ENCODE measurements at regions not wholly inside any gene's neighbourhood (a gene's known extent, or its start where the extent isn't known, plus 50 kb on each side); places are given as distances from the start of the nearest gene placed in this dataset.

DNA sequence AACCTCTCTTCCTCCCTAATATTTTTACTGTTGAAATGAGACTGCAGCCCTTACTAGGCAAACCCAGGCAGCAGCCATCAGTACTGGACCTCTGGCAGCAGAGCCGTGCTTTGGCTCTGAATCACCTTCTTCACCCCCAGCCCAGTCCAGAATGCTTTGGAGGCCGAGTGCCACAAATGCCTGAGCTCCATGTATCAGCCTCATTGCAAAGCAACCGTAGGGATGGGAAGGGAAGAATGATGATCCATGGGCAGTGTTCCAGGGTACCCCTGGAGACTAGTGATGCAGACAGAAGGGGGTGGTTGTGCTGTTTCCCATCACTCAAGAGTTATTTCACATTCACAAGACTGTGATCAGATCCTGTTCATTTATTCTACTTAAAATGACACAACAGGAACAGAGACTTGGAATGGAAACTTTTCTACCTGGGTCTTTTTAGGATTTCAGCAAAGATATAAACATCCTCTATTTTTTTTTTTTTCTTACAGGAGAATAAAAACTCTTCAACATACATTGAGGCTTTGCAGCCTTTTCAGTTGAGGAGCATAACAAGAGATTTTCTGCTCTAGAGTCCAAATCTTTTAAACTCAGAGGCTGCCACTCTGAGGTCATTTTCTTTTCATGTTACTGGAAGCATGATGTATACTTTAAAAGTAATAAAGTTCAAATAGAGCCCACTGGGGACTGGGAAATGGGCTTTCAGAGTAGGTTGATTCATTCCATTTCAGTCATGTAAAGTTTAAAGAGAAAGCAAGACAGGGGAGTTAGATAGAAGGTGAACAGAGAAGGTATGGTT is 138.3 kb downstream of the KCNJ2 start:
- Histone ChIP-seq H3K4me3 (no peak overlapping the region), H3K27me3 (no peaks in the 10 kb centered on the region), H3K36me3 (no peaks in the 10 kb centered on the region), H3K27ac (no peak overlapping the region), H3K4me1 (no peaks in the 10 kb centered on the region), H3K9me3 (no peaks in the 10 kb centered on the region)
- no peak for DNase-seq
- TF ChIP-seq POLR2A (IDR thresholded peaks at IDR 0.05), result no peak
- TF ChIP-seq, protein P1, sequence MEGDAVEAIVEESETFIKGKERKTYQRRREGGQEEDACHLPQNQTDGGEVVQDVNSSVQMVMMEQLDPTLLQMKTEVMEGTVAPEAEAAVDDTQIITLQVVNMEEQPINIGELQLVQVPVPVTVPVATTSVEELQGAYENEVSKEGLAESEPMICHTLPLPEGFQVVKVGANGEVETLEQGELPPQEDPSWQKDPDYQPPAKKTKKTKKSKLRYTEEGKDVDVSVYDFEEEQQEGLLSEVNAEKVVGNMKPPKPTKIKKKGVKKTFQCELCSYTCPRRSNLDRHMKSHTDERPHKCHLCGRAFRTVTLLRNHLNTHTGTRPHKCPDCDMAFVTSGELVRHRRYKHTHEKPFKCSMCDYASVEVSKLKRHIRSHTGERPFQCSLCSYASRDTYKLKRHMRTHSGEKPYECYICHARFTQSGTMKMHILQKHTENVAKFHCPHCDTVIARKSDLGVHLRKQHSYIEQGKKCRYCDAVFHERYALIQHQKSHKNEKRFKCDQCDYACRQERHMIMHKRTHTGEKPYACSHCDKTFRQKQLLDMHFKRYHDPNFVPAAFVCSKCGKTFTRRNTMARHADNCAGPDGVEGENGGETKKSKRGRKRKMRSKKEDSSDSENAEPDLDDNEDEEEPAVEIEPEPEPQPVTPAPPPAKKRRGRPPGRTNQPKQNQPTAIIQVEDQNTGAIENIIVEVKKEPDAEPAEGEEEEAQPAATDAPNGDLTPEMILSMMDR (IDR thresholded peaks at IDR 0.05), result no peak

DNA sequence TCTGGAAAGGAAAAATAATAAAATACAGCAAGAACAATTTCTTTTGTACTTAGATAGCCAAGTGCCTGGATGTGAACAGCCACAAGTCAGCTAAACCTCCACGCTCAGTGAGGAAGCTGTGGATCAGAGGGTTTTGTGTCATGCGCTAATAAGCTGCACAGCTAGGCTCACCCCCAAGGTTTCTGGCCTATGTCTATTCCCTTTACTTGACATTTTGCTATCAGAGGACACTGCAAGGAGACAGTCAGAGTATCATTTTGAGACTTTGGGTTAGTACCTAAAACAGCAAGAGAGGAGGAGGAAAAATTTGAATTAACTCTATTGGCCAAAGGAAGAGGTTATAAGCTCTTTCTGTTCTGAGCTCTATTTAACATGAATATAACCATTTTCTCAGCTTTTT is 139.3 kb downstream of the KCNJ2 start:
- Histone ChIP-seq H3K9me3 (no peaks in the 10 kb centered on the region), H3K4me3 (no peak overlapping the region), H3K36me3 (no peaks in the 10 kb centered on the region), H3K27ac (no peak overlapping the region), H3K27me3 (no peaks in the 10 kb centered on the region), H3K4me1 (no peaks in the 10 kb centered on the region)
- TF ChIP-seq, protein P1 (IDR thresholded peaks at IDR 0.05), result no peak
- no peak for TF ChIP-seq POLR2A (IDR thresholded peaks at IDR 0.05)
- no peak for DNase-seq

DNA sequence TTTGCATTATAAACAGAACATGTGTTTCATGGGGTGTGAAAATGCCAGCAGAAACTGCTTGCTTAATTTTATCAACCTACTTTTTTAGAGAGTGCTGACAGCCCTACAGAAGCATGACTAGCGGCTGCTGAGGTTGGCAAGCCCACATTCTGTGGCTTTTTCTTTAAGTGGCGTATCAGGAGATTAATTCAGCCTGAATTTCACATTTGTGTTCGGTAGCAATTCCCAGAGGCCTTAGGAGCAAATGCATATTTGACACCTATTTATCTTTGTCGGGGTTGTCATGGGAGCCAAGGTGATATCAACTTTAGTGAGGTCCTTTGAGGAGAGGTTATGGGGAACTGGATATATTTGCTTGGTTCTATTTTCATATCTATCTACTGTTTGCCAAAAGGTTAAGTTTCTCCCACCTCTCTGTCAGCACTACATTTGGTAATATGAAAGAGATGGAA is 140.9 kb downstream of the KCNJ2 start:
- TF ChIP-seq, protein P1 (IDR thresholded peaks at IDR 0.05), result no peak
- no peak for TF ChIP-seq POLR2A (IDR thresholded peaks at IDR 0.05)
- Histone ChIP-seq H3K4me1 (no peaks in the 10 kb centered on the region), H3K9me3 (no peaks in the 10 kb centered on the region), H3K27me3 (no peaks in the 10 kb centered on the region), H3K36me3 (no peaks in the 10 kb centered on the region), H3K4me3 (no peak overlapping the region), H3K27ac (no peak overlapping the region)
- no peak for DNase-seq

DNA sequence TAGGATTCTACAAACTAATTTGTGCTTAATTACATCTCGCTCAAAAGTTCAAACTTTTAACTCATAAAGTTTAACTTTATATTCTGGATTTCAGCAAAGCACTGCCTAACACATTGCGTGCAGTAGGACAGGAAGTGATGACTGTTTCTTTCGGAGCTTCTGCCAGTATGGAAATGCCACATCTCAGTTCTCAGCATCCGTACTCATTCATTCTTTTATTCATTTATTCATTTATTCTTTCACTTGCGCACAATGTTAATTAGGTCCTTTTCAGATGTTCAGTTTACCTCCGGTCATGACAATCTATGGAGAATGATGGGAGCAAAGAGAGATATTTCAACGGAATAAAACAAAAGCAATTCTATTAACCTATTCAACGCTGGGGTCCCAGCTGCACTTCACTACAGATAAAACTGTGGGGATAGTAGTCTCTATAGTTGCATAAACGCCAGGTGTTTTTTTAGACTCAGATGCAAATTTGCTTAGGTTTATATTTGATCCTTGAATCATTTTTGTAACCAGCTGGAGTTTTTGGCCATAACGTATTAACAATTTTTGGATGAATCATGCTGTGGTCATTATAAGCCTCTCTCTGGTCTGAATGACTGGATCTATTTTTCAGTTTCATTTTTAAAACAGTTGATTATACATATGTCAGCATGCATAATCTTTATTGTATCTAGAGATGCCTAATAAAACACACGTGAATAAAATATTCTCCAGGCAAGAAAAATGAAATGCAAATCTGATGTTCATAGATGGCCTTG is 143.9 kb downstream of the KCNJ2 start:
- no peak for DNase-seq

DNA sequence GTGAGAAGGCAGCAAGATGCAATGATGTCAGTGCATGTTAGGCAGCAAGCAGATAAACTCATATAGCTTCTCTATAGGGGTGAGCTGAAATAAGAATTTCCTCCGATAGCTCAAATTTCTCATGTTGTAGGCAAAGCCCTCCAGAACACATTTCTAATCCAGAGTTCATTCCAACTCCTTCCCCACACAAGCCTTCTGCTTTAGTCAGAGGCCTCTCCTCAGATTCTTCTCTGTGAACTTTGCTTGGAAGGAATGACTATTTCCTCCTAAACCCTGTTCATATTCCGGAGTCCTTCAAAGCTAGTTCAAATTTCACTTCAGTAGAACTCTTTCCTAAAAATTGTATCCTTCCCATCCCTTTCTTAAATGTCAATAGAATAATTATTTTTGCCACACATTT is 144.8 kb downstream of the KCNJ2 start:
- Histone ChIP-seq H3K27ac (no peak overlapping the region), H3K9me3 (no peaks in the 10 kb centered on the region), H3K4me3 (no peak overlapping the region), H3K27me3 (no peaks in the 10 kb centered on the region), H3K4me1 (no peaks in the 10 kb centered on the region), H3K36me3 (no peaks in the 10 kb centered on the region)
- no peak for DNase-seq
- TF ChIP-seq POLR2A (IDR thresholded peaks at IDR 0.05), result no peak

More for the DNA sequence above, 143.9 kb downstream of the KCNJ2 start:
- Histone ChIP-seq H3K9me3 (no peaks in the 10 kb centered on the region), H3K27me3 (no peaks in the 10 kb centered on the region), H3K4me1 (no peaks in the 10 kb centered on the region), H3K36me3 (no peaks in the 10 kb centered on the region), H3K27ac (no peak overlapping the region), H3K4me3 (no peak overlapping the region)
- TF ChIP-seq POLR2A (IDR thresholded peaks at IDR 0.05), result no peak
- TF ChIP-seq, protein P1 (IDR thresholded peaks at IDR 0.05), result no peak

DNA sequence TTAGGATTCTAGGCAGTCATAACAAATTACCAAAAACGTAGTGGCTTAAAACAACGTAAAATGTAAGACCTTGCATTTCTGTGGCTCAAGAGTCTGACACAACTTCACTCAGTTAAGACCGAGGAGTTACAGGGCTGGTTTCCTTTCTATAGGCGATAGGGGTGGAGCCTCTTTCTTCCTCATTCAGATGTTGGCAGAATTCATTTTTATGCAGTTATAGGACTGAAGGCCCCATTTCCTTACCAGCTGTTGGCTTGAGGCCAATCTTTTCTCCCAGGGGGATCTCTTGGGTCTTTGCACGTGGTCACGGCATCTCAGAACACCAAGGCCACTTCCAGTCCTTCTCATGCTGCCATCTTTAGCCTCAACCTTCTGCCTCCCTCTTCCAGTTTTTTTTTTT is 145.2 kb downstream of the KCNJ2 start:
- TF ChIP-seq, protein P1 (IDR thresholded peaks at IDR 0.05), result no peak
- TF ChIP-seq POLR2A (IDR thresholded peaks at IDR 0.05), result no peak

More for the DNA sequence above, 145.2 kb downstream of the KCNJ2 start:
- no peak for DNase-seq
- Histone ChIP-seq H3K36me3 (no peaks in the 10 kb centered on the region), H3K4me1 (no peaks in the 10 kb centered on the region), H3K27ac (no peak overlapping the region), H3K9me3 (no peaks in the 10 kb centered on the region), H3K27me3 (no peaks in the 10 kb centered on the region), H3K4me3 (no peak overlapping the region)

Data from Peyer's patch (tissue), 4 donors.